ENCODE measurements at regions not wholly inside any gene's neighbourhood (a gene's known extent, or its start where the extent isn't known, plus 50 kb on each side); places are given as distances from the start of the nearest gene placed in this dataset.

DNA sequence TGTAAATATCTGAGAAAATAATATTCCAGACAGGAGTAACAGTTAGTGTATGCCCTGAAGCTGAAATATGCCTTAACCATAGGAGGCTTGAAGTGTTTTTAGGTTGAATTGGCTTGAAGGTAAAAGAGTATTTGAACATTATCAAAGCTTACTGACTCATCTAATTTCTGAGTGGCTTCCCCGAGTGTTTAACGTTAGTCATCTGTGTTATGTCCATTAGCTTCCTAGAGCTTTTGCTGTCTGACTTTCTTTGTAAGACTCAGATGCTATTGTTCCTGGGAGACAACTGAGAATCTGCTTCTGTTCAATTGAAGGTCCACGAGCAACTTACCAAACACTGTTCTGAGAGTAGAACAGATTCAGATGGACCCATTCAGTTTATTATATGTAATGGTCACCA lies 656.8 kb upstream of the NECTIN3 start:
- H3K27ac ChIP-seq: no peak overlapping the region
- ATAC-seq (no peak), DNase-seq (no peak)
- H3K36me3 ChIP-seq: no peaks in the 10 kb centered on the region
- H3K4me1 ChIP-seq: no peaks in the 10 kb centered on the region
- H3K27me3 ChIP-seq: no peaks in the 10 kb centered on the region
- H3K9me3 ChIP-seq: no peaks in the 10 kb centered on the region
- TF ChIP-seq, protein P1, sequence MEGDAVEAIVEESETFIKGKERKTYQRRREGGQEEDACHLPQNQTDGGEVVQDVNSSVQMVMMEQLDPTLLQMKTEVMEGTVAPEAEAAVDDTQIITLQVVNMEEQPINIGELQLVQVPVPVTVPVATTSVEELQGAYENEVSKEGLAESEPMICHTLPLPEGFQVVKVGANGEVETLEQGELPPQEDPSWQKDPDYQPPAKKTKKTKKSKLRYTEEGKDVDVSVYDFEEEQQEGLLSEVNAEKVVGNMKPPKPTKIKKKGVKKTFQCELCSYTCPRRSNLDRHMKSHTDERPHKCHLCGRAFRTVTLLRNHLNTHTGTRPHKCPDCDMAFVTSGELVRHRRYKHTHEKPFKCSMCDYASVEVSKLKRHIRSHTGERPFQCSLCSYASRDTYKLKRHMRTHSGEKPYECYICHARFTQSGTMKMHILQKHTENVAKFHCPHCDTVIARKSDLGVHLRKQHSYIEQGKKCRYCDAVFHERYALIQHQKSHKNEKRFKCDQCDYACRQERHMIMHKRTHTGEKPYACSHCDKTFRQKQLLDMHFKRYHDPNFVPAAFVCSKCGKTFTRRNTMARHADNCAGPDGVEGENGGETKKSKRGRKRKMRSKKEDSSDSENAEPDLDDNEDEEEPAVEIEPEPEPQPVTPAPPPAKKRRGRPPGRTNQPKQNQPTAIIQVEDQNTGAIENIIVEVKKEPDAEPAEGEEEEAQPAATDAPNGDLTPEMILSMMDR (IDR thresholded peaks at IDR 0.05): no peak
- intact Hi-C loops (cut with DNase I): no loop called here
- H3K4me3 ChIP-seq: no peak overlapping the region

DNA sequence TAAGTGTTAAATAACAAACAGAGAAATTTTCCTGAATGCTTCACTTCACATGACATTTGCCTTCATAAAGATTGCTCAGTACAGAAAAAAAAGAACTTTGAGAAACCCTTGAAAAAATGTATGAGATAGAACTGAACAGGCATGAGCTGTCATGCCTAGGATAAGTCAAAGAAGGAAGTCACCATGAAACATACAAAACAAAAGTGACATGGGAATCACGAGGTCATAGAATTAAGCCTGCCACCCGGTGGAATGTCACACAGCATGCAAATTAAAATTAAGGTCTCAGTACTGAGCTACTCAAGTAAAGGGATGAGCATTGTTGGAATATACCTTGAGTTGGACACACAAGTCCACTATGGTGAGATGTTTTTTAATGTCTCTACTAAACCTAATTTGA lies 652.5 kb upstream of the NECTIN3 start:
- H3K27ac ChIP-seq: no peak overlapping the region
- H3K4me3 ChIP-seq: no peak overlapping the region
- TF ChIP-seq, protein P1 (IDR thresholded peaks at IDR 0.05): no peak
- H3K4me1 ChIP-seq: no peaks in the 10 kb centered on the region
- H3K27me3 ChIP-seq: no peaks in the 10 kb centered on the region
- no peaks in the 10 kb centered on the region for H3K9me3 ChIP-seq
- H3K36me3 ChIP-seq: no peaks in the 10 kb centered on the region
- no peak for ATAC-seq
- no peak for DNase-seq
- intact Hi-C loops (cut with DNase I): no loop called here

DNA sequence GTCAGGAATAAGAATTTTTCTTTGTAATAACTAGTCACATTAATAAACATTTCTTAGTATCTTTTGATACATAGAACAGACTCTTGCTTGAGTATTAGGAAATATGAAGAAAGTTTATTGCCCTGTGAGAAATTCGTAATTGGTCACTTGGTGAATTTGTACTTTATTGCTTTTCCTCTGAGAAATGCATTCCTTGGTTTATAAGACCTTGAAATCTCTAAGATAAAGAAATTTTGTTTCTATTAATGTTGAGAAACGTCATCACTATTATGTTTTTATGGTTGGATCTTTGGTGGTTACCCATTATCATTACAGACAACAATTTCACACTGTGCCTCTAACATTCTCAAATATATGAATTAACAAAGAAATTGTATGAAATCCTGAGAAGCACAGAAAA lies 652.0 kb upstream of the NECTIN3 start:
- H3K27ac ChIP-seq: no peak overlapping the region
- ATAC-seq: no peak
- H3K27me3 ChIP-seq: no peaks in the 10 kb centered on the region
- intact Hi-C loops (cut with DNase I): no loop called here
- no peaks in the 10 kb centered on the region for H3K9me3 ChIP-seq
- H3K4me3 ChIP-seq: no peak overlapping the region
- no peaks in the 10 kb centered on the region for H3K4me1 ChIP-seq
- DNase-seq: no peak
- TF ChIP-seq, protein P1 (IDR thresholded peaks at IDR 0.05): no peak
- H3K36me3 ChIP-seq: no peaks in the 10 kb centered on the region

DNA sequence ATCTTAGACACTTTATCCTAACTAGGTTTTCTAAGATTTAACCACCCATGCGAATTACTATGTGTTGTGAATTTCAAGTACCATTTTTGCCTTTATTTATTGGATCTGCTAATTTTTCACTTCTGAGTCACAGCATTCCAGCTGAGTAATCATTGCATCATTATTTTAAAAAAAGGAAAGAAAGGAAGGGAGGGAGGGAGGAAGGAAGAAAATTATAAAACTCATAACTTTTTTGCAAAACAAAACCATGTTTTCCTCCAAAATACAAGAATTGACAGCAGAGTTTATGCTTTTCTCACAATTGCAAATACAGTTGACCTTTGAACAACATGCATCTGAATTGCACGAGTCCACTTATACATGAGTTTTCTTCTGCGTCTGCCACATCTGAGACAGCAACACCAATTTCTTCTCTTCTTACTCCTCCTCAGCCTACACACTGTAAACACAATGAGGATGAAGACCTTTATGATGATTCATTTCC lies 651.4 kb upstream of the NECTIN3 start:
- TF ChIP-seq, protein P1 (IDR thresholded peaks at IDR 0.05): no peak
- H3K4me3 ChIP-seq: no peak overlapping the region
- no peak for ATAC-seq
- H3K36me3 ChIP-seq: no peaks in the 10 kb centered on the region
- no peak for DNase-seq
- no peaks in the 10 kb centered on the region for H3K4me1 ChIP-seq
- H3K9me3 ChIP-seq: no peaks in the 10 kb centered on the region
- no peaks in the 10 kb centered on the region for H3K27me3 ChIP-seq
- no peak overlapping the region for H3K27ac ChIP-seq
- intact Hi-C loops (cut with DNase I): no loop called here

DNA sequence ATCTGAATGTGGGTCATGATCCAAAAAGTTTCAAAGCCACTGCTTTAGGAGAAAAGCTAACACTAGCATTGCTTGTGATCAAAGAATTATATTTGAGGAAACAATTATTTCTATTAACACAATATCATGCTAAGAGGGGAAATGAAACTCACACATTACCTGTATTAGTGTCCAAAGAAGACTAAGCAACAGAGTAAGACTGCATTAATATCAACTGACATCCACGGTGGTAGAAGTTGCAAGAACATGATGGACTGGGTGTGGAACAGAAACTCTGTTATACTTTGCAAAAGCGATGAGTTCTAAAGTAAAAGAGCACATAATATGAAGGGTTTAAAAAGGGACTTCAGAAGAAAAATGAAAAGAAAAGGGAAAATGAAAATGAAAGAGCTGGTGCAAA lies 648.3 kb upstream of the NECTIN3 start:
- Histone ChIP-seq H3K36me3 (no peaks in the 10 kb centered on the region), H3K4me3 (no peak overlapping the region), H3K27me3 (no peaks in the 10 kb centered on the region), H3K4me1 (no peaks in the 10 kb centered on the region), H3K27ac (no peak overlapping the region), H3K9me3 (no peaks in the 10 kb centered on the region)
- no peak for ATAC-seq
- DNase-seq: no peak
- TF ChIP-seq, protein P1 (IDR thresholded peaks at IDR 0.05): no peak
- intact Hi-C loops (cut with DNase I): no loop called here

DNA sequence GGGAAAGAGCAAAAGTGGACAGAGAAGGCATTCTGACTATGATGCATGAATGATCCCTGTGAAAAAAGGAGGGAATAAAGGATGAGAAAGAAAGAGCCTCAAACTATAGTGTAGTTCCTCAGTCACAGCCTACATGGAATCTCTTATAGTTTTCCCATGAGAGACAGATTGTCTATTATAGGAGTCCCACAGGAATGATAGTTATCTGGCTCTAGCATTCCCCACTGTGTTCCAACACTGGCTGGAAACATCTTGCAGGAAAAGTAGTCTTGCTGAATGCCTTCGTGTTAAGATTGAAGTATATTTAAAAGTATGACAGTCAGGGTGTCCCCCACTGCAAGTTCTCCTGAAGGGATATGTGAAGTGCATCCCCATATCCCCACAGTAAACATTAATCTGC lies 641.5 kb upstream of the NECTIN3 start:
- H3K27ac ChIP-seq: no peak overlapping the region
- no peak for DNase-seq
- TF ChIP-seq, protein P1 (IDR thresholded peaks at IDR 0.05): no peak
- no peaks in the 10 kb centered on the region for H3K4me1 ChIP-seq
- intact Hi-C loops (cut with DNase I): no loop called here
- H3K9me3 ChIP-seq: no peaks in the 10 kb centered on the region
- H3K36me3 ChIP-seq: no peaks in the 10 kb centered on the region
- no peaks in the 10 kb centered on the region for H3K27me3 ChIP-seq
- no peak for ATAC-seq
- no peak overlapping the region for H3K4me3 ChIP-seq

Measured in upper lobe of right lung (tissue), 1 donor.